ENCODE measurements at regions not wholly inside any gene's neighbourhood (a gene's known extent, or its start where the extent isn't known, plus 50 kb on each side); places are given as distances from the start of the nearest gene placed in this dataset.

DNA sequence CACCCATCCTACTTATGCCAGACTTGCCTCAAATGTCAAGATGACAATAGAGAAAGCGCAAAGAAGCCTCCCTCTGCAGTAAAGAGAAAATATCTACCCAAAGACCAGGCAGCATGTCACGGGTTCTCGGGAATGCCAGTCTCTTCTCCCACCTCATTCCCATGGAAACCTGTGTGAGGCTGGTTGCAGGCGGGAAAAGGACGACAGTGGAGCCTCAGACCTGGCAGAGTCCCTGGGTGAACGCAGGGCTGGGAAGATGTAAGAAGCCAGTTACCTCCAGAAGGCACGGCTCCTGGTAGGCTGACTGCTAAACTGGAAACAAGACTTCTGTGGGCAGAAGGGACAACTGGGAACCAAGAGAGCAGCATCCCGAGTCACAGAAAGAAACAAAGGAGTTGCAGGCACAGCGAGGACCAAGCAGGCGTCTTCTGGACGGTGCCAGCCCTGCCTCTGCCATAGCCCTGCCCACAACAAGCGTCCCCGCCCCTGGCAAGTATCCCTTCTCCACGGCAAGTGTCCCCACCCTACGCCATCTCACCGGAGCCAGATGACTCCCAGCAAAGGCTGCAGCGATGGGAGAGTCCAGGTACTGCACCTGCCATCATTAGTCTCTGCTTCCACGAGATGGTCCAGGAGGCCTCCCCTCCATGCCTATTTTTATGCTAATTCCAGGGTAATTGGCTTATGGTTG, 440.8 kb upstream of the MYT1L start:
- peaks cover 6% of the 10 kb centered on the region for H3K4me1 ChIP-seq
- Mint-ChIP-seq H3K4me1 (peaks cover 2% of the 10 kb centered on the region), H3K4me3 (no peak overlapping the region), H3K27me3 (ENCODE audit: insufficient read depth, low read depth) (peaks cover 7% of the 10 kb centered on the region), H3K27ac (no peak overlapping the region), H3K36me3 (no peaks in the 10 kb centered on the region), H3K9me3 (no peaks in the 10 kb centered on the region)
- H3K4me2 ChIP-seq = no peak overlapping the region
- H3K4me3 ChIP-seq = no peak overlapping the region
- no peaks in the 10 kb centered on the region for H3K27me3 ChIP-seq
- H4K20me1 ChIP-seq (ENCODE audit: low read depth) = no peaks in the 10 kb centered on the region
- no peak overlapping the region for H3K27ac ChIP-seq
- H3K36me3 ChIP-seq = no peaks in the 10 kb centered on the region
- DNase-seq (ENCODE audit: low spot score) = no peak
- no peaks in the 10 kb centered on the region for H3F3A ChIP-seq (ENCODE audit: low read depth)
- no peaks in the 10 kb centered on the region for H3K79me2 ChIP-seq (ENCODE audit: low read depth)
- no peak overlapping the region for H3K9ac ChIP-seq
- TF ChIP-seq EZH2phosphoT487 (IDR thresholded peaks at IDR 0.05) (no peak), CTCF (IDR thresholded peaks at IDR 0.05) (no peak), EZH2 (IDR thresholded peaks at IDR 0.05) (no peak)
- H3K9me3 ChIP-seq (ENCODE audit: low read depth) = no peaks in the 10 kb centered on the region
- no peak overlapping the region for H2AFZ ChIP-seq (replicated peaks)

DNA sequence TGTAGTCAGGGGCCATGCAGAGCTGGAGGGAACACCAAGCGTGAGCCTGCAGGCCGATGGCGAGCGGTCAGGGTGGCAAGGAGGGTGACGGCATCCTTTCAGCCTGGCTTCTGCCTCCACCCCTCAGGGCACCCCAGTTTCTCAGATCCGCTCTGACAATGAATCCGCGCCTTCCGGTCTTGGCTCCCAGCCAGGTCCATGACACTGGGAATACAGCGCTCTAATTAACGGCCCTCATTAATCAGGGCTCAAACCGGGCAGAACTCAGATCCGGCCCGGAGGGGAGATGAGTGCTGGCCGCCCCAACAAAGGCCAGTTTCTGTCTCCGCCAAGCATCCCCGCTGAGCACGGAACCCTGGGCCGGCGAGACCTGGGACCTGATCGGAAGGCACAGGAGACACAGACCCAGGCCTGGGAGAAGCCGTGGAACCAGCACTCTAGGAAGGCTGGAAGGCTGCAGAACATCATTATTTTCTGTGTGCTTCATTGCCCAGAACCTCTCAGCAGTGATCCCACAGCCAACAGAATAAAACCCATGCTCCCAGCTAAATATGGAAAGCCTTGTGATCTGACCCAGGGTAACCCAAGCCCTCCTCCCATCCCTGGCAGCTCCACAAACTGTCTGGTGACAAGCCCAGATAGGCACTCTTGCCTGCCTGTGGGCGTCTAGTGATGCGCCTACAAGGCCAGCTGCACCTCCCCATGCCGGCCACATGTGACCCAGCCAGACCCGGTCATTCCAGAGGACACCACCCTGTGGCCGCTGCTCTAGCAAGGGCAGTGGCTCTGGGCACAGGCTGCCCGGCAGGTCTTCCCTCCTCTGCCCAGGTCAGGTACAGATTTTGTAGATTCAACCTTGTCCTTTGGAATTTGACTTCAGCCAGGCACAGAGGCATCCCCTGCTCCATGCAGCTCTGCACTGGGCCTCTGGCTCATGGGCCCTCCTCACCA, 438.7 kb upstream of the MYT1L start:
- Mint-ChIP-seq H3K4me1 (peaks cover 5% of the 10 kb centered on the region), H3K4me3 (no peak overlapping the region), H3K9me3 (no peaks in the 10 kb centered on the region), H3K27me3 (ENCODE audit: insufficient read depth, low read depth) (peaks cover 2% of the 10 kb centered on the region), H3K36me3 (no peaks in the 10 kb centered on the region), H3K27ac (peak overlapping the region; percentile 81)
- Histone ChIP-seq H3K4me3 (no peak overlapping the region), H3K4me2 (no peak overlapping the region), H3K79me2 (ENCODE audit: low read depth) (no peaks in the 10 kb centered on the region), H3K4me1 (peaks cover 6% of the 10 kb centered on the region), H3K9me3 (ENCODE audit: low read depth) (no peaks in the 10 kb centered on the region), H3K27ac (no peak overlapping the region), H3K36me3 (no peaks in the 10 kb centered on the region), H3K9ac (no peak overlapping the region), H4K20me1 (ENCODE audit: low read depth) (no peaks in the 10 kb centered on the region), H3K27me3 (no peaks in the 10 kb centered on the region), H2AFZ (replicated peaks) (no peak overlapping the region), H3F3A (ENCODE audit: low read depth) (no peaks in the 10 kb centered on the region)
- no peak for DNase-seq (ENCODE audit: low spot score)
- no peak for TF ChIP-seq EZH2phosphoT487 (IDR thresholded peaks at IDR 0.05)
- no peak for TF ChIP-seq CTCF (IDR thresholded peaks at IDR 0.05)
- TF ChIP-seq EZH2 (IDR thresholded peaks at IDR 0.05) = no peak

DNA sequence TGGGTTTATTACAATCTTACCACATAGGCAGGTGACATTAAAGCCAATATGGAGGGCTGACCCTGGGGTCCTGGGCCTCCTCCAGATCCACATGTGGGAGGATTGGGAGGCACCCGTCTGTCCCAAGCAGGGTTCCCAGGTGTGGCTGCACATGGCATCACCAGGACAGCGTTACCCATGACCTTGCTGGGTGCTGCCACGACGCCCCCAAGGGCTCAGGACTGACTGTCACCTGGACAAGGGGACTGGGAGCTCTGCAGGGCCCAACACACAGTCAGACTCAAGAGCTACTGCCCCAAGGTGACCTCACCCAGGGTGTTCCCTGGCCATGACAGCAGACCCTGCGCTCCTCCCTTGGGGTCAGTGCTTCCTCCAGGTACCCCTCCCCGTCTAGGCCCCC, 437.4 kb upstream of the MYT1L start:
- H3K27me3 ChIP-seq = no peaks in the 10 kb centered on the region
- H3K9me3 Mint-ChIP-seq = no peaks in the 10 kb centered on the region
- no peaks in the 10 kb centered on the region for H3K79me2 ChIP-seq (ENCODE audit: low read depth)
- H3K9me3 ChIP-seq (ENCODE audit: low read depth) = no peaks in the 10 kb centered on the region
- no peak overlapping the region for H3K4me3 ChIP-seq
- H3F3A ChIP-seq (ENCODE audit: low read depth) = no peaks in the 10 kb centered on the region
- no peak overlapping the region for H3K4me2 ChIP-seq
- no peaks in the 10 kb centered on the region for H3K36me3 Mint-ChIP-seq
- H3K9ac ChIP-seq = no peak overlapping the region
- no peak for DNase-seq (ENCODE audit: low spot score)
- TF ChIP-seq EZH2phosphoT487 (IDR thresholded peaks at IDR 0.05) = no peak
- no peak for TF ChIP-seq CTCF (IDR thresholded peaks at IDR 0.05)
- no peak for TF ChIP-seq EZH2 (IDR thresholded peaks at IDR 0.05)
- H3K27ac ChIP-seq = no peak overlapping the region
- H3K4me1 Mint-ChIP-seq = peaks cover 12% of the 10 kb centered on the region
- no peak overlapping the region for H3K27ac Mint-ChIP-seq
- H3K36me3 ChIP-seq = no peaks in the 10 kb centered on the region
- no peak overlapping the region for H3K4me3 Mint-ChIP-seq
- peaks cover 9% of the 10 kb centered on the region for H3K4me1 ChIP-seq
- peaks cover 2% of the 10 kb centered on the region for H3K27me3 Mint-ChIP-seq (ENCODE audit: insufficient read depth, low read depth)
- no peaks in the 10 kb centered on the region for H4K20me1 ChIP-seq (ENCODE audit: low read depth)
- H2AFZ ChIP-seq (replicated peaks) = no peak overlapping the region
